DOHH2 (cell line): ENCODE measurements at regions not wholly inside any gene's neighbourhood (a gene's known extent, or its start where the extent isn't known, plus 50 kb on each side); places are given as distances from the start of the nearest gene placed in this dataset.

Source experiments
- H3F3A ChIP-seq: fragments of 200-600 bp; sonication (generic), shearing (Covaris generic); 2 replicates; pipeline ENCODE4 v1.6.0; 2016; ENCODE audit warnings: antibody characterized with exemption, mild to moderate bottlenecking; ENCODE audit not compliant: control insufficient read depth, insufficient read depth
- H3K27ac ChIP-seq: fragments of 200-600 bp; sonication (generic); 2 replicates; pipeline ENCODE4 v1.5.1; 2014; ENCODE audit warnings: low read depth, mild to moderate bottlenecking, low read length, moderate library complexity
- H3K27me3 ChIP-seq: fragments of 200-600 bp; sonication (generic); 2 replicates; pipeline ENCODE4 v1.6.1; 2014; ENCODE audit warnings: mild to moderate bottlenecking, low read length, mixed read lengths; ENCODE audit not compliant: control insufficient read depth
- H3K36me3 ChIP-seq: fragments of 200-600 bp; sonication (generic); 2 replicates; pipeline ENCODE4 v1.6.1; 2014; ENCODE audit warnings: mild to moderate bottlenecking, low read length, moderate library complexity, mixed read lengths; ENCODE audit not compliant: control insufficient read depth
- H3K4me1 ChIP-seq: fragments of 200-600 bp; sonication (generic); 2 replicates; pipeline ENCODE4 v1.6.1; 2014; ENCODE audit warnings: mild to moderate bottlenecking, low read length, mixed read lengths; ENCODE audit not compliant: control insufficient read depth
- H3K4me2 ChIP-seq: fragments of 200-600 bp; sonication (generic); 2 replicates; pipeline ENCODE4 v1.6.0; 2014; ENCODE audit warnings: mild to moderate bottlenecking, low read length, moderate library complexity
- H3K4me3 ChIP-seq: fragments of 200-600 bp; sonication (generic); 2 replicates; pipeline ENCODE4 v1.5.1; 2014; ENCODE audit warnings: mild to moderate bottlenecking, low read length, mixed read lengths
- H3K79me2 ChIP-seq: fragments of 200-600 bp; sonication (generic); 2 replicates; pipeline ENCODE4 v1.6.1; 2014; ENCODE audit warnings: mild to moderate bottlenecking, low read length, mixed read lengths; ENCODE audit not compliant: control insufficient read depth
- H3K9me2 ChIP-seq: fragments of 200-600 bp; sonication (generic); replicated peaks from 2 replicates; pipeline ENCODE4 v1.6.1; 2014; ENCODE audit warnings: mild to moderate bottlenecking, low read length, mixed read lengths; ENCODE audit not compliant: control insufficient read depth
- H3K9me3 ChIP-seq: fragments of 200-600 bp; sonication (generic); 2 replicates; pipeline ENCODE4 v1.6.1; 2014; ENCODE audit warnings: antibody characterized with exemption, low read length, mixed read lengths; ENCODE audit not compliant: control insufficient read depth, insufficient read depth
- H4K20me1 ChIP-seq: fragments of 200-600 bp; sonication (generic); 2 replicates; pipeline ENCODE4 v1.6.0; 2014; ENCODE audit warnings: low read depth, mild to moderate bottlenecking, antibody characterized with exemption, low read length, moderate library complexity; ENCODE audit not compliant: control insufficient read depth, insufficient read depth
- EZH2phosphoT487 ChIP-seq: fragments of 200-600 bp; sonication (generic); IDR thresholded peaks from 2 replicates; pipeline ENCODE4 v1.6.1; 2017; ENCODE audit warnings: borderline replicate concordance, mild to moderate bottlenecking, antibody characterized with exemption, low read length, moderate library complexity, mixed read lengths
- TF ChIP-seq, protein P1 (sequence below): fragments of 200-600 bp; sonication (generic); IDR thresholded peaks from one replicate; pipeline ENCODE4 v1.5.1; 2014; ENCODE audit warnings: antibody characterized with exemption, mild to moderate bottlenecking, low read depth, low read length; ENCODE audit not compliant: poor library complexity, severe bottlenecking

DNA sequence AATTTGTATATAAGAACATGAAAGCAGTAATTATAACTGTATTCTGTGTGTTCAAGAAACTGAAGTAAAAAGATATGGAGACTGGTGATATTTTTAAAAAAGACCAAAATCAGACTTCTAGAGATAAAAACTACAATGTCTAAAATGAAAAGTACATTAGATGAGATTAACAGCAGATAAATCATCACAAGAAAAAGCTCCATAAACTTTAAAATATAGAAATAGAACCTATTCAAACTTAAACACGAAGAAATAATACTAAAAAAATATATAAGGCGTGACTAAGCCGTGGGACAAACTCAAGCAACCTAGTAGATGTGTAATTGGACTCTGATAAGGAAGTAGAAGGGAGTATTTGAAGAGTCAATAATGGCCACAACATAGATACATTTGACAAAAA lies 189.1 kb upstream of the ZMIZ1 start:
- no peaks in the 10 kb centered on the region for H3K9me3 ChIP-seq
- H3K4me3 ChIP-seq: no peak overlapping the region
- H3K79me2 ChIP-seq: no peaks in the 10 kb centered on the region
- no peak overlapping the region for H3K27ac ChIP-seq
- H3K4me1 ChIP-seq: no peaks in the 10 kb centered on the region
- no peak for TF ChIP-seq EZH2phosphoT487
- TF ChIP-seq, protein P1, sequence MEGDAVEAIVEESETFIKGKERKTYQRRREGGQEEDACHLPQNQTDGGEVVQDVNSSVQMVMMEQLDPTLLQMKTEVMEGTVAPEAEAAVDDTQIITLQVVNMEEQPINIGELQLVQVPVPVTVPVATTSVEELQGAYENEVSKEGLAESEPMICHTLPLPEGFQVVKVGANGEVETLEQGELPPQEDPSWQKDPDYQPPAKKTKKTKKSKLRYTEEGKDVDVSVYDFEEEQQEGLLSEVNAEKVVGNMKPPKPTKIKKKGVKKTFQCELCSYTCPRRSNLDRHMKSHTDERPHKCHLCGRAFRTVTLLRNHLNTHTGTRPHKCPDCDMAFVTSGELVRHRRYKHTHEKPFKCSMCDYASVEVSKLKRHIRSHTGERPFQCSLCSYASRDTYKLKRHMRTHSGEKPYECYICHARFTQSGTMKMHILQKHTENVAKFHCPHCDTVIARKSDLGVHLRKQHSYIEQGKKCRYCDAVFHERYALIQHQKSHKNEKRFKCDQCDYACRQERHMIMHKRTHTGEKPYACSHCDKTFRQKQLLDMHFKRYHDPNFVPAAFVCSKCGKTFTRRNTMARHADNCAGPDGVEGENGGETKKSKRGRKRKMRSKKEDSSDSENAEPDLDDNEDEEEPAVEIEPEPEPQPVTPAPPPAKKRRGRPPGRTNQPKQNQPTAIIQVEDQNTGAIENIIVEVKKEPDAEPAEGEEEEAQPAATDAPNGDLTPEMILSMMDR: no peak
- H3K36me3 ChIP-seq: no peaks in the 10 kb centered on the region
- H4K20me1 ChIP-seq: no peaks in the 10 kb centered on the region
- peaks cover 8% of the 10 kb centered on the region for H3K27me3 ChIP-seq
- H3K9me2 ChIP-seq: no peaks in the 10 kb centered on the region
- no peak overlapping the region for H3K4me2 ChIP-seq
- H3F3A ChIP-seq: no peaks in the 10 kb centered on the region

DNA sequence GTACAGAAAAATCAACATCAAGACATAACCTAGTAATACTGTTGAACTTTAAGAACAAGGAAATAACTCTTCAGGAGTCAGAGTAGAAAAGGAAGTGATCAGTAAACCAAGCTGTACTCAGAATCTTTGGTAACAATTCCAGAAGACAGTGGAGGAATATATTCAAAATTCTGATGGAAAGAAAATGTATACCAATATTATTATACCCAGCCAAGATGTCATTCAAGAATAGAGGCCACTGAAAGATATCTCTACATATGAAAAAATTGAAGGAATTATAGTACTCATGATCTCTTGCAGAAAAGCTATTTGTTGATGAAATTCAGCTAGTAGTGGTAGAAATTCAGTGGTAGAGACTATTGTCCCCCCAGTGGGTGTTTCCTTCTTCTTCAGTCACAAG lies 182.6 kb upstream of the ZMIZ1 start:
- Histone ChIP-seq H3K36me3 (no peaks in the 10 kb centered on the region), H3K27ac (no peak overlapping the region), H4K20me1 (no peaks in the 10 kb centered on the region), H3K4me1 (no peaks in the 10 kb centered on the region), H3K79me2 (no peaks in the 10 kb centered on the region), H3K27me3 (0 out of 2 replicates have a peak, but pooled peaks cover 9% of the 10 kb centered on the region), H3F3A (no peaks in the 10 kb centered on the region), H3K4me3 (no peak overlapping the region), H3K4me2 (no peak overlapping the region), H3K9me3 (peaks cover 4% of the 10 kb centered on the region), H3K9me2 (no peaks in the 10 kb centered on the region)
- no peak for TF ChIP-seq EZH2phosphoT487
- TF ChIP-seq, protein P1: no peak

DNA sequence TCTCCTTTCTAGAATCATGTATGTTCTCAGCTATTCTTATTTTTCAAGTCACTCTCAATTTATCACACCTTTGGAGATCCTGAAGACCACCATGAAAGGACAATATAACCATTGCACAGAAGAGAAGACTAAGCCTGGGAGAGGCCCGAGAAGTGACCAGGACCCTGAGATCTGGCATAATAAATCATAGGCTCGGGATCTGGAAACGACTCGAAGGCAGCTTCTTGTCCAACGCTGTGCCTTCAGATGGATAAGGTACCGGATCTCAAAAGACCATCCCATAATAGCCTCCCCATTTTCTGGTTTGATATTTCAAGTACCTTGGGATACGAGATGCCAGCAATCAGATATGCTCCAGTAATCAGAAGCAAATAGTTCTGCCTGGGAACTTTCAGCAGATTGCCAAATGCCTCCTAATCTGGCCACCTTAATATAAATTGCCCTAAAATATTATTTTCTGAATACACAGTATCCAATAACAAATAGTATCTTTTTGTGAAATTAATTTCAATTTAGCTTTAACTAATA lies 179.2 kb upstream of the ZMIZ1 start:
- no peaks in the 10 kb centered on the region for H3K4me1 ChIP-seq
- H3K9me3 ChIP-seq: peaks cover 4% of the 10 kb centered on the region
- peaks cover 13% of the 10 kb centered on the region; the same call in 1 of the 2 replicates for H3K27me3 ChIP-seq
- no peaks in the 10 kb centered on the region for H4K20me1 ChIP-seq
- no peaks in the 10 kb centered on the region for H3K79me2 ChIP-seq
- H3K4me2 ChIP-seq: no peak overlapping the region
- H3F3A ChIP-seq: no peaks in the 10 kb centered on the region
- H3K27ac ChIP-seq: no peak overlapping the region
- no peaks in the 10 kb centered on the region for H3K9me2 ChIP-seq
- no peak for TF ChIP-seq EZH2phosphoT487
- TF ChIP-seq, protein P1: no peak
- no peak overlapping the region for H3K4me3 ChIP-seq
- no peaks in the 10 kb centered on the region for H3K36me3 ChIP-seq
